Skeletal muscle satellite cell (primary cell): ENCODE measurements at regions not wholly inside any gene's neighbourhood (a gene's known extent, or its start where the extent isn't known, plus 50 kb on each side); places are given as distances from the start of the nearest gene placed in this dataset.

Experiments
- H3K27me3 ChIP-seq: 2 replicates; pipeline ENCODE4 v1.7.0; 2013; ENCODE audit warnings: low read length; ENCODE audit not compliant: control insufficient read depth, insufficient read depth
- H3K36me3 ChIP-seq: 2 replicates; pipeline ENCODE4 v1.7.0; 2013; ENCODE audit warnings: mild to moderate bottlenecking, control low read depth, low read length; ENCODE audit not compliant: insufficient read depth
- H3K4me1 ChIP-seq: 2 replicates; pipeline ENCODE4 v1.7.0; 2013; ENCODE audit warnings: low read length; ENCODE audit not compliant: control insufficient read depth, insufficient read depth
- H3K4me2 ChIP-seq: 2 replicates; pipeline ENCODE4 v1.7.0; 2013; ENCODE audit warnings: mild to moderate bottlenecking, low read length
- H3K4me3 ChIP-seq: 2 replicates; pipeline ENCODE4 v1.7.0; 2013; ENCODE audit warnings: low read length
- H3K9ac ChIP-seq: 2 replicates; pipeline ENCODE4 v1.7.0; 2013; ENCODE audit warnings: mild to moderate bottlenecking, low read depth, low read length, moderate library complexity
- H3K9me3 ChIP-seq: replicated peaks from 2 replicates; pipeline ENCODE4 v1.7.0; 2013; ENCODE audit warnings: mild to moderate bottlenecking, control low read depth, low read length

DNA sequence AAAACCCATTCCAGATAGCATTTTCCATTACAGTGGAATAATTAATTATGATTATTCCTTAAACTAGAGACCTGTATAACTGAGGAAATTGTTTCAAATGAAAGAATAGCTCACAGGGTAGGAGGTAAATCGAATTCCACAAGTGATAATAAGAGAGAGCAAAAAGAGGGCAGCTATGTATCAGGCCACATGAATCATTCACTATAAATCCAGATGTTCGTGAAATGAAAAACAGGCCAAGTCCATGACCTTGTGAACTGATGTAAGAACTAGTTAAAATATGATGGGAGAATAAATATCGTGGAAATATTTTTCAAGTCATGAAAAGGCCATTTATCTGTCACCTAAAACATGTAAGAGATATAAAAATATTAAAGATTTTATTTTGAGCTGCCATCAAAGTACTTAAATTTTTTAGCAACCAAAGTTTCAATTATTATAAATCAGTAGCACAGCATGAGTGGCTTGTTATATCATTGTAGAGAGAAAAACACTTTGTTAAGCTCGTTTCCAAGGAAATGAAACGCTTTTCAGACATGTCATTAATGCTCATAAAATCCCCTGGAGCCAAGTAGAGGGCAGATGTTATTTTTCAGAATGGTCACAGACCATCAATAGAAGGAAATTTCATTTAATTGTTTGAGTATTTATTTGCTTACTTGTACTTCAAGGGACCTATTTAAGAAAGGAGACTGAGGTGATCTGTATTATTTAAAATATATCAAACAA, 120.6 kb upstream of the CDKN3 start:
- Histone ChIP-seq H3K4me3 (no peak overlapping the region), H3K4me1 (no peaks in the 10 kb centered on the region)

DNA sequence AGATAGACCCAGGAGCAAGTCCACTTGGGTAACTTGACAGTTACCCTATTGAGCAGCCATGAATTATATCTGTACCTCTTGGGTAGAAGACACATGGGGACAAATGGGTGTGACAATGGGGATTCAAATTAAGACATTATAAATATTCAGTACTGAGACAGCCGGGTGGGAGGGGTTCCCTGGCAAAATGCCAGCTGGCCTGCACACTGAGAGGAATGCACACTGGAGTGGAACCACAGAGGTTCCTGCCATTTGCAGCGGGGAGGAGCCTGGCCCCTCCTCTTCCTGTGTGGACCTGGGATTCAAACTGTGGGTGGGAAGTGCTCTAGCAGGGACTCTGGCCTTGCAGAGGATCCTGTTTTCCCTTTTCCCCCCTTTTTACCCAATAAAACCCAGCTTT, 118.7 kb upstream of the CDKN3 start:
- Histone ChIP-seq H3K4me3 (no peak overlapping the region), H3K4me1 (no peaks in the 10 kb centered on the region), H3K9ac (no peak overlapping the region), H3K4me2 (no peak overlapping the region), H3K27me3 (no peaks in the 10 kb centered on the region), H3K36me3 (no peaks in the 10 kb centered on the region), H3K9me3 (no peaks in the 10 kb centered on the region)

More for the DNA sequence above, 120.6 kb upstream of the CDKN3 start:
- Histone ChIP-seq H3K9ac (no peak overlapping the region), H3K9me3 (no peaks in the 10 kb centered on the region), H3K4me2 (no peak overlapping the region), H3K27me3 (peaks cover 4% of the 10 kb centered on the region), H3K36me3 (no peaks in the 10 kb centered on the region)

DNA sequence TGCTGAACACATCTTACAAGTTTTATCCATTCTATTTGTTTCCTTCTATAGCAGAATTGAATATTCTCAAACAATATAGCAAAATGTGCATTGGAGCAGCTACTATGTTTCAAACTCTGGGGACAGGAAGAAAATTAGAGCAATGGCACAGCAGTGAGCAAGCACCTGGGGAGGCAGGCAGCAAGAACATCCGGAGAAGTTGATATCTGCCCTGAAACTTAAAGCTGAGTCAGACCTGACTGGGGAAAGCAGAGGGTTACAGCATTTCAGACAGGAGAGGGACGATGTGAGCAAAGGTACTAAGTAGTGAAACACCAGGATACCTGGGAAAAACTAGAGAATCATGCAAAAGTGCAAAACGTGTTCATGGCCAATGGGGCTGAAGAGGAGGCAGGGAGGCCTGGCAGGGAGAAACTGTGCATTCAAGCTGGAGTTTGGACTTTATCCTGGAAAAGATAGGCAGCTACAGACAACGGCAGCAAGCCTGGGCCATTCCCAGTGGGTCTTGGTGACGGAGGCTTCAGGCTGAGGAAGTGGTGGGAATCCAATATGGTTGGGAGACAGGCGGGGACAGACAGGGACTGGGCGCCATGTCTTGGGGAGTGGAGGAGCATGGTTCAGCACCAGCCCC, 118.0 kb upstream of the CDKN3 start:
- no peak overlapping the region for H3K4me2 ChIP-seq
- no peak overlapping the region for H3K9ac ChIP-seq
- peaks cover 7% of the 10 kb centered on the region for H3K27me3 ChIP-seq
- no peaks in the 10 kb centered on the region for H3K36me3 ChIP-seq
- no peaks in the 10 kb centered on the region for H3K4me1 ChIP-seq
- H3K9me3 ChIP-seq: no peaks in the 10 kb centered on the region
- H3K4me3 ChIP-seq: no peak overlapping the region

DNA sequence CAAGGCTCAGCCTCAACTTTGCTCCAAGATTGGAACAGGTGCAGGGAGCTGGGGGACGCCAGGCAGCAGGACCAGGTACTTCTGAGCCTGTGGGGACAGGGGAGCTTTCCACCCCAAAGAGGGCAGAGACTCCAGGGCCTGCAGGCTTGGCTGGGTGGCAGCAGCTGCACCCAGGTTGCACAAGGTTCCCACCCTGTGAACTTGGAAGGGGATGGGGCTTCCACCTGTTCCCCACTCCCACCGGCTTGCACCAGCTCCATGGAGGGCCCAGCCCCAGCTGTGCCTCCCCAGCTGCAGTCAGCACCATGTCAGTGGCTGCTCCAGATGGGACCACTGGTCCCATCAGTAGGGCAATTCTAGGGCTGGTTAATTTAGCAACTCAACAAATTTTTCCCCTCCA, 114.0 kb upstream of the CDKN3 start:
- no peaks in the 10 kb centered on the region for H3K36me3 ChIP-seq
- H3K27me3 ChIP-seq: peaks cover 23% of the 10 kb centered on the region
- H3K4me2 ChIP-seq: no peak overlapping the region
- H3K4me3 ChIP-seq: no peak overlapping the region
- no peaks in the 10 kb centered on the region for H3K9me3 ChIP-seq
- peaks cover 5% of the 10 kb centered on the region for H3K4me1 ChIP-seq
- no peak overlapping the region for H3K9ac ChIP-seq

DNA sequence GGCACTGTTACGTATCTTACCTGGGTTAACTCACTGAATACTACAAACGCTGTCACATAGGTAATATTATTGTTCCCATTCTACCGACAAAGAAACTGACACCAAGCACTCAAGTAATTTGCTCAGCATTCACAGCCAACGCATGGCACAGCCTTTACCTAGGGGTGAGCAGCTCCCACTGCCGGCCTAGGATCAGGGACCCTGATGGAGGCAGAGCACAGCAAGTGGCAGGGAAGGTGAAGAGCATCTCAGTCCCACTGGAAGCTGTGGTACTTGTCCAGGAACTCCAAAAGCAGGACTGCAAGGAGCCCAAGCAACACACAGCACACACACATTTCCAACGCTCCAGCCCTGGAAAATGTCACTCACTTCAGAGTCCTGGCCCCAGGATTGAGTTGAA, 111.8 kb upstream of the CDKN3 start:
- H3K27me3 ChIP-seq: peaks cover 23% of the 10 kb centered on the region
- no peak overlapping the region for H3K9ac ChIP-seq
- H3K9me3 ChIP-seq: no peaks in the 10 kb centered on the region
- H3K4me1 ChIP-seq: peaks cover 5% of the 10 kb centered on the region
- H3K4me2 ChIP-seq: no peak overlapping the region
- H3K4me3 ChIP-seq: no peak overlapping the region
- no peaks in the 10 kb centered on the region for H3K36me3 ChIP-seq

DNA sequence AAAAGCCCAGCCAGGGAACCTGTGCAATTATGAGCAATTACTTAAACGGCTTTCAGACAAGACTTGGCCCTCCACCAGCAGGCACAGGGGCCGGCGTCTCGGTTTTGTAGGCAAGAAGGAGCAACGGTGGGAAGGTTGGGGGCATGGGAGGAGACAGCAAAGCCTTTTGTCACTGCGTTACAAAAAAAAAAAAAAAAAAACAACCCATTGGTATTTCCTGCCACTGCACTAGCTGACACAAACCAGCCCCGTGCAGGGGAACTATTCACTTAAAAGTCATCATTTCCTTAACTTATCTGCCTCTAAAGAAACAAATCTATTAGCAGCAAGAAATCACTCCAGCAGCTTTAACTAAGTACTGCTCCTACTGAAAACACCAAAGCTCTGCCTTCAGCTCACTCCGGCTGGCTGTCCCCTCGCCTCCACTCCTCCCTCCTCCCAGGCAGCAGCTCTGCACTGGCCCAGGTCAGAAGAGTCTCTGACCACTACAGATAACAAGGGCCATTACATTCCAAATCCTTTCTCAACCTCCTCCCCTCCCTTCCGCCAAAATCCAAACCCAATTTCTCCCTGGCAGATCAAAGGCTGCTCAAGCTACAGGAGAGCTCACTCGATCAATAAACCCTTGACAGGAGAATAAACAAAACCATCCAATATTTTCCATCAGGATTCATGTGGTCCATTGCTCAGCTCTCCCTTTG, 105.2 kb upstream of the CDKN3 start:
- no peaks in the 10 kb centered on the region for H3K36me3 ChIP-seq
- no peak overlapping the region for H3K4me2 ChIP-seq
- peaks cover 5% of the 10 kb centered on the region for H3K27me3 ChIP-seq
- no peak overlapping the region for H3K4me3 ChIP-seq
- H3K9me3 ChIP-seq: no peaks in the 10 kb centered on the region
- no peak overlapping the region for H3K9ac ChIP-seq
- peaks cover 5% of the 10 kb centered on the region for H3K4me1 ChIP-seq

DNA sequence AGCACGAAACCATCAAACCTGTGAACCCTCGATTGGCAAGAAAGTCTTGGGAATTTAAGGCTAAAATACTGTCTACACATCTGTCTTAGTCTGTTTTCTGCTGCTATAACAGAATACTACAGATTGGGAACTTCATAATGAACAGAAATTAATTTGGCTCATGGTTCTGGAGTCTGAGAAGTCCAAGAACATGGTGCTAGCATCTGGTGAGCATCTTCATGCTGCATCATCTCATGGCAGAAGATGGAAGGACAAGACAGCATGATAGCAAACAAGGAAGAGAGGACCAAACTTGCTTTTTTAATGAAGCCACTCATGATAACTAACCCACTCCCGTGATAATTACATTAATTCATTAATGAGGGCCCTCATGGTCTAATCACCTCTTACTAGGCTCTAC, 102.0 kb upstream of the CDKN3 start:
- H3K9me3 ChIP-seq: no peaks in the 10 kb centered on the region
- no peak overlapping the region for H3K9ac ChIP-seq
- no peaks in the 10 kb centered on the region for H3K4me1 ChIP-seq
- H3K4me3 ChIP-seq: no peak overlapping the region
- peaks cover 20% of the 10 kb centered on the region for H3K27me3 ChIP-seq
- H3K4me2 ChIP-seq: no peak overlapping the region
- no peaks in the 10 kb centered on the region for H3K36me3 ChIP-seq

DNA sequence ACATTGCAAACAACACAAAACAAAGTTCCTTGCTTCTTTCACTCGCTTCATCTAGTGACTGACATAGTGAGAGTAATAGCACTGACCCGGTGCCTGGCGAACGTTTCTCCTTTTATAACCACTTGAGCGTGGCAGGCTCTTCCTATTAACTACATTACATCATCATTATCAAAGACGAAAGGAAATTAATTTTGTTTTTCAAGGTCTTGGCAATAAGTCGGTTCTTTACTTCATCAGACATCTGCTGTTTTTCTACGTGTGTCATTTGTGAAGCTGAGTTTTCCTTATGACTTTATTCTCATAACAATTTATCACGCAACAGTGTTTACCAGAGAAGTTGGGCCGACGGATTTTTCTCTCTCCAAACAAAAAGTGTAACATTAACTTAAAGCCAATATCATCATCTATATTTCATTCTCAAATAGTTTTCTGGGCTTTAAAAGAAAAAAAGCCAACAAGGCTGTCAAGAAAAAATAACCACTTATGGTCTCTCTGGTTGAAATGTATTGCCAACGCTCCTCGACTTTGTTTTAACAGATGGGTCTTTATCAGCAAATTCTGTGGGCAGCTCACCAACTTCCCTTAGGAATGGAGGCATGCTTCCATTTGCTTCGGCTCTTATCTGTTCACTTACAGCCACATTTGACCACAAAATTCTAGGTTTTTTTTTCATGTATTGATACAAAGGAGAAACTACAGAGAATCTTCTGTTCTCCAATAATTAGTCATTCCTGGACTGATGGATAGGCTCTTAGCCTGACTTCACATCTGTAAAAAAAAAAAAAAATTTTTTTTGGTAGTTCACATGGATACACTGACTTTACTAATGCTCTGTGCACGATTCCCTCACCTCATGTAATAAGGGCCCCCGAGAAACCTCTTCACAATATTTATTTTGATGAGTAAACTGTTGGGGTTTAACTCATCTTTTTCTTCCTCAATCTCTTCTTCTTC, 97.1 kb upstream of the CDKN3 start:
- H3K9me3 ChIP-seq: no peaks in the 10 kb centered on the region
- no peak overlapping the region for H3K9ac ChIP-seq
- no peak overlapping the region for H3K4me3 ChIP-seq
- no peaks in the 10 kb centered on the region for H3K36me3 ChIP-seq
- H3K27me3 ChIP-seq: peaks cover 21% of the 10 kb centered on the region
- H3K4me1 ChIP-seq: no peaks in the 10 kb centered on the region
- no peak overlapping the region for H3K4me2 ChIP-seq

DNA sequence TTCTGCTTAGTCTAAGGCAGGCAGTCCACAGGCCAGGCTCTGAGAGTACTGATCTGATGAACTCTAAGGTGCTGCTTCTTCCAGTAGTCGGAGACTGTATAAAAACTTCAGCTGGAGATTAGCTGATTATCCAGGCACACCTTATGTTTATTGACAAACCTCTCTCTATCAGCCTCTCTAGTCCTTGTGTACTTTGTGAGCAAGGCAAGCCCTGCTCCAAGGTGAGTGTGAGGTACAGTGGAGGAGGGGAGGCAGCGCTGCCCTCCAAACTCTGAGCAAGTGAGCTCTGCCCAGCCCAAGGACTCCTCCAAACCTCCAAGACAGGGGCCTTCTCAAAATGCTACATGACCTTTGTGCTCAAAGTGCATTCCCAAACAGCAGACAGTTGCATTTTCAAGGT, 95.9 kb upstream of the CDKN3 start:
- Histone ChIP-seq H3K4me1 (no peaks in the 10 kb centered on the region), H3K36me3 (no peaks in the 10 kb centered on the region), H3K9me3 (no peaks in the 10 kb centered on the region), H3K4me3 (no peak overlapping the region), H3K27me3 (peaks cover 28% of the 10 kb centered on the region), H3K9ac (no peak overlapping the region), H3K4me2 (no peak overlapping the region)

DNA sequence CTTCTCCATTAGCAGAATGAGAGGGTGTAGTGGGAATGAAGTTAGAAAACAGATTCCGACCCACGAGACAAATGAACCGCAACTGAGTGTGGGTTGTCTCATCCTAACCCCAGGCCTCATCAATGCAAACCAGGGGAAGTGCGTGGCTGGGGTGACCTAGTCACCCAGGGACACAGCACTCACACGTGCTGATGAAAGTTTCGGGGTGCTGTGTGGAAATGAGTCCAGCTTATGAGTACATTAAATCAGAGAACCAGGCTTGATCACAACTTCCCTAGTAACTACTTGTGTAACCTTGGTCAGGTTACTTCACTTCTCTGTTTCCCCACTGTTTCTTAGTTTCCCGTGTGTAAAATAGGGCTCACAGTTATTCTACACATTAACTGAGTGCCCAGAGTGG, 95.4 kb upstream of the CDKN3 start:
- H3K4me1 ChIP-seq: no peaks in the 10 kb centered on the region
- H3K4me3 ChIP-seq: no peak overlapping the region
- no peak overlapping the region for H3K4me2 ChIP-seq
- H3K36me3 ChIP-seq: no peaks in the 10 kb centered on the region
- H3K9ac ChIP-seq: no peak overlapping the region
- H3K27me3 ChIP-seq: peaks cover 33% of the 10 kb centered on the region
- no peaks in the 10 kb centered on the region for H3K9me3 ChIP-seq

DNA sequence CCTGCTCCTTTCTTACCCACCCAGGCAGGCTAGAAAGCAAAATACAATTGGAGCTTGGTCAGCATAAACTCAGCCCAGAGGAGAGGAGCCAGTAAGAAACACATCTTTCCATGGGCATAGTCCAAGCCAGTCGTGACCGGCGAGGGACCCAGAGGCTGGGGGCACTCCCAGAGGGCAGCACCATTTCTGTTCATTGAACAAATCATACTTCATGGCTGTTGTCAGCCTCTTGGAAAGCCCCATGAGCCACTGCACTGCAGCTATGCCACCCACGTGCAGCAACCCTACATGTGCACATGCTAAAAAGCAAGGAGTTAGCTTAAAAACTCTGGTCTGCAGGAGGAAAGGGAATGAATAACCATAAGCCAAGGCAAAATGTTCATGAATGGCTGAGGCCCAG, 90.0 kb upstream of the CDKN3 start:
- peaks cover 29% of the 10 kb centered on the region for H3K27me3 ChIP-seq
- no peak overlapping the region for H3K9ac ChIP-seq
- no peaks in the 10 kb centered on the region for H3K9me3 ChIP-seq
- H3K36me3 ChIP-seq: no peaks in the 10 kb centered on the region
- H3K4me3 ChIP-seq: no peak overlapping the region
- H3K4me1 ChIP-seq: peaks cover 3% of the 10 kb centered on the region
- H3K4me2 ChIP-seq: no peak overlapping the region
